ENCODE measurements at regions not wholly inside any gene's neighbourhood (a gene's known extent, or its start where the extent isn't known, plus 50 kb on each side); places are given as distances from the start of the nearest gene placed in this dataset.
A peak's percentile ranks its signal among the peaks of the same experiment; 100 is the strongest.

- no peak for DNase-seq (ENCODE audit: low read depth)
Measured at GRCh38 chr2:234306426-234307173, 190.3 kb downstream of the ARL4C start.

DNA sequence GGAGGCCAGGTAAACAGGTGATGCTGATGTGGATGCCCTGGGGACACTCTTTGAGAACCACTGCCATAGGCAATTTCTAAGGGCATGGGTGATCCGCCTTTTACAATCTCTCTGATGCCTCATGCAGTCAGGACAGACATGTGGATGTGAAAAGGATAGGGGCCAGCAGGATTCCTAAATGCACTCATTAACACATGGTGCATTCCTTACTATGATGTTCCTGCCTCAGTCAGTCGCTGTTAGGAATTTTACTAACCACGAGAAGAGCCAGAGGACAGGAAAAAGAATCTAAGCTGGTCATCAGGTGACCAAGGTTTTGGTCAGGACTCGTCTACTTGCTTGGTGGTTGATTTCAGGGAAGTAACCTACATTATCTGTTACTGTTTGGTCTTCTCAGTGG, 191.0 kb downstream of the ARL4C start:
- DNase-seq (ENCODE audit: low read depth), result peak; percentile 42

DNA sequence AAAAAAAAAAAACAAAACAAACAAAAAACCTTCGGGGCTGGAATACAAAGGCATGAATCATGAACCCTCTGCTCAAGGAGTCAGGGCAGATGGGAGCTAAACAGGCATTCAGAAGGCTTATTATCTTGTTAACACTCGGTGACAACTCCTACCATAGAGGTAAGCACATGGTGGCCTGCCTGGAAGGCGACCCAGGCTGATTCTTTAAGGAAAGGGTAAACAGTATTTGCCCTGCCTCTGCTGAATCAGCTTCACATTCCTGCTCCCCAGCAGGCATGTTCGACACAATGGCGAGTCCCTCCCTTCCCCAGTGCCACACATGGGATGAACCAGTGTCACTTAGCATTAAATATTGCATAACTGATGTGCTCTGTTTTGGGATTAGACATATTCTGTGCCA, 191.9 kb downstream of the ARL4C start:
- peak; percentile 69 for DNase-seq (ENCODE audit: low read depth)

- no peak for DNase-seq (ENCODE audit: low read depth)
Measured at GRCh38 chr2:234302664-234302991, 194.3 kb downstream of the ARL4C start.

- DNase-seq (ENCODE audit: low read depth), result no peak
Measured at GRCh38 chr2:234300932-234301823, 195.7 kb downstream of the ARL4C start.

GRCh38 chr2:234300391-234300925, 196.4 kb downstream of the ARL4C start:
- DNase-seq (ENCODE audit: low read depth), result no peak

DNA sequence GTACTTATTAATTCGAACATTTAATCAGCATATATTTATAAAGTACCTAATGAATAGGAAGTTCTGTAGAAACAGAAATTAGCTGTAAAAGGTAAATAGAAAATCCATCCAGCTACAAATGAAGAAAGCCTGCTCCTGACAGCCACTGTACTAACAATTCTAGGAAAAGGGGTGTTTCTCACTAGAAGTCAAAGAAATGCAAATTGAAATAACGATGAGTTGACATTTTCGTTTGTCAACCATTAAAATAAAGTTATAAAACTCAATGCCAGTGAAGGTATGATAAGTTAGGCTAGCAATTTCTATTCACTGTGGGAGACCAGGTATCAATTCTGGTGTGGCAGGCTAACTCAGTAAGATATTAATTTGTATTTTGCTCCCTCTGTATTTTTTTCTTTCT, 198.0 kb downstream of the ARL4C start:
- no peak for DNase-seq (ENCODE audit: low read depth)

DNA sequence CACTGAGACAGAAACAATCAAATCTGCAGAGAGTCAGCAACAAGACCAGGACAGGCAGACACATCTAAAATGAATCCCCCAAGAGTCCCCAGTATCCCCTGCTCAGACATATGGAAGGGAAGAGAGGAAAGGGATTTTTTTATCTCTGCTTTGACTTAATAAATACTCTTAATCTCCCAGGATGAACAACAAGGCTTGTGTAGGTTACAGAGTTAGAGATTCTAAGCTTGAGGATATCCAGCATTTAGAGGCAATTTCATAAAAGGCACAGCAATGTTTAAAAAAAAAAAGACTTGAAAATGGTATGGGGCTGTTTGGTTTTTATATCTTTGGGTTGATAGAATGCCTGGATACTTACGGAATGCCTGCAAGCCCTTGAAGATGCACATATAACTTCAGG, 199.9 kb downstream of the ARL4C start:
- DNase-seq (ENCODE audit: low read depth), result no peak

- peak; percentile 30 for DNase-seq (ENCODE audit: low read depth)
Measured at GRCh38 chr2:234293973-234294372, 202.9 kb downstream of the ARL4C start.

- DNase-seq (ENCODE audit: low read depth), result no peak
Measured at GRCh38 chr2:234292962-234293243, 204.0 kb downstream of the ARL4C start.

DNA sequence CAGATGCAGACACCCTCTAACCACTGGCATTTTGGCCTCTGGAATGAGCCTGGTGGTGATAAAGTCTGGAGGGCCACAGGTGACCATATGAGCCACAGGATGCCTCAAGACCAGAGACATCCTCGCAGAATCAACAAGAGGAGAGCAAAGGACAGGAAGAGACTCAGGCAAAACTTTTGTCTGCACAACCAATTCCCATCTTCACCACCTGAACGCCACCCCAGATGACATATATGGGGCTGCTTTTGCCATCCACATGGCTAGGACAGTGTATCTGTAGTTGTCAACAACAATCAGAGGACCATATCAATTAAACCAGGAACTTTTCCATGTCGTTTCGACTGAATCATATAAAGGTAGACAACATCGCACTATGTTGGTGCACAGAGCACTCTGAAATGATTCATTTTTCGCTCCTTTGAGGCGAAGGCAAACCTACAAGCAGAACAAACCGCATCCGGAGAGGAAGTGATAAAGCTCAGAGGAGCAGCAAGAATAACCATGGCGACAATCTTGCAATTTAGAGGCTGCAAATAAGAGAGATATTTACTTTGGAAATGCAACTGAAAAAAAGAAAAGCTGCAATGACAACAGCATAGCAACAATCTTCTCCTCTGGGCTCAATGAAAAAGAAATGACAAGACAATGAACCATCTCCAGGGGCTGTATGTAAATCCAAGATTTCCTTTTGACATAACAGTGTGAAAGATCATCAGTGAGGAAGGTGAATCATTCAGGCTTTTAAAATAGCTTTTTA, 204.5 kb downstream of the ARL4C start:
- DNase-seq (ENCODE audit: low read depth), result no peak

DNA sequence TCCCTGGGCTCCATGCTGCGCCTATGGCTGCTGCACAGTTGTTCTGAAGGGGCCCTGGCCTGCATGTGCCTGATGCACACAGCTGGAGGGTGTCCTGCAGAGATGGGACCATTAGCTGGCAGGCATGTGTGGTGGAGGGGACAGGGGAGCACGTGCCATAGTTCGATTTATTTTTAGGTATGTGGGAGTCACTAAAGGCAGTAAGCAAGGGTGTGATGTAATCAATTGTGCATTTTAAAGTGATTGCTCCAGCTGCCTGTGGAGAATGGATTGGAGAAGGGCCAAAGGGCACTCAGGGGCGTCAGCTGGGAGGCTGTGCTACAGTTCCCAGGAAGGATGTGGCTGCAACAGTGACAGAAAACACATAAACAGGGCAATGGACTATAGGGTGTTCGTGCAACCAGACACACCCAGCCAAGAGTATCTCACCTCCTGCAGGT, 205.1 kb downstream of the ARL4C start:
- DNase-seq (ENCODE audit: low read depth), result peak; percentile 28

- no peak for DNase-seq (ENCODE audit: low read depth)
Measured at GRCh38 chr2:234290671-234291070, 206.2 kb downstream of the ARL4C start.

- peak; percentile 87 for DNase-seq (ENCODE audit: low read depth)
Measured at GRCh38 chr2:234289834-234290590, 206.9 kb downstream of the ARL4C start.

DNA sequence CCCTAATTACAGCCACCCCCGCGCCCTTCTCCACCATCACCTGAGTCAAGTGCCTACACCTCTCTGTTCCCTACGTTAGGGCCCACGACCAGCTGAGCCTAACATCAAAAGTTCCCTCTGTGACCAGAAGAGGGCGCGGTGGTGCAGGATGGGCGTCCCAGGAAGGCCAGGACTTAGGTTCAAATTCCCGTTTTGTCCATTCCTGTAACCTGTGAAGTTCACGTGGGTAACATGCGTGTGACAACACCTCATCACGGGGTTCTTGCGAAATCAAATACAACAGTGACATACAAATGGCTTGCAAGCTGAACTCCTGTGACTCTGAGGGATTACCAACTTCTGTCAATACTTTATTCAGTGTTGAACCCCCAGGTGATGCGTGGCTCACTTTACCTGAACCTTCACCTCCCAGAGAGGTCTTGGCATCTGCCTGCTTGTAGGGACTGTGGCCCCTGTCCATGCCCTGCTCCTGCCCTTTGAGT, 207.9 kb downstream of the ARL4C start:
- DNase-seq (ENCODE audit: low read depth), result peak; percentile 44

- no peak for DNase-seq (ENCODE audit: low read depth)
Measured at GRCh38 chr2:234287650-234288049, 209.2 kb downstream of the ARL4C start.

DNA sequence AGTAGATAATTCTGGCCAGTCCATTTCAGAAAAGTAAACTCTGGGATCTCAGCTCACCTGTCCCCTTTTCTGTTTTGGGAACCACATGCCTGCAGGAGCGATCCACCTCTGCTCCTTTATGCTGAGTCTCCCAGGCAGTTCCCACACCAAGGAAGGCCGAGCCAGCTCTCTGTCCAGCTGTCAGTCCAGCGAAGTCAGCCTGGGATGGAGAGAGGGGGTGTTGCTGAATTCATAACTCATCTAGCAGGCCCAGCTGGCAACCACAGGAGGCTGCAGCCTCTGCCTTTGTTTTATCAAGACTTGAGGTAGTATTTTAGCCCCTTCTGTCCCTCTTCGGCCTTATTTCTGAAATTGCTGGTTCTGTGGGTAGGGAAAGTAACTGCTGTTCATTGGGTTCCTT, 209.9 kb downstream of the ARL4C start:
- no peak for DNase-seq (ENCODE audit: low read depth)

DNA sequence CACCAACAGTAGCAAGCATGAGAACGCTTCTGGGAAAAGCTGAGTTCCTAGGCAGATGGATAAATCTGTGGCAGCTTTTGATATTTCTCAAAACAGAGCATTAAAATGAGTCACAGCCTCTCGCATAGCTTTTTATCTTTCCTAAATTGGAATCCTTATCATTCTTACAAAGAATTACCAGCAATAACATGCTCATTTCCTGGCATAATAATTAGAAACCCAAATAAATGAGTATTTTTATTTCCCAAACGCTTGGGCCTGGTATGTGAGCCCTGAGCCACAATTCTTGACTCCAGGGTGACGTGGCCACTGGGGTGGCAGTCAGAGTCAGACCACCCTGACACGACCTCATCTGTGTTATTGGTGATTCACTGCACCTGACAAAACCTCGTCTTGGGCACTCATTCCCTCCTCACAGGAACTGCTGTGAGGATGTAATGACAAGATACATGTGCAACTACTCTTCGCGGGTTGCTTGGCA, 210.7 kb downstream of the ARL4C start:
- peak; percentile 53 for DNase-seq (ENCODE audit: low read depth)

DNA sequence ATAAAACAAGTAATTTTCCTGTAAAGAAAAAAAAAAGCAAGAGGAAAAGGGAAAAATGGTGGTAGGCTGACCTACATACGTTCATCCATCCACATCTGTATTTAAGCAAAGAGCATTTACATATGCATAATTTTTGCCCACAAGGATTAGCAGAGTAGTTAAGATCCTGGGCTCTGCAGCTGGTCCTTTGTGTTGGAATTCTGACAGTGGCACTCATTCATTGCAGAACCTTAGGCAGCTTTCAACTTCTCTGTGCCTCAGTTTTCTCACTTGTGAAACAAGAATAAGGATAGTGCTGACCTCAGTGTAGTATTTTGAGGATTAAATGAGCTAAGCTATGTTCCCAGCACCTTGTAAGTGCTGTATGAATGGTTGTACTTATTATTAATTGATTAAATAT, 211.3 kb downstream of the ARL4C start:
- no peak for DNase-seq (ENCODE audit: low read depth)

- no peak for DNase-seq (ENCODE audit: low read depth)
Measured at GRCh38 chr2:234279637-234280036, 217.2 kb downstream of the ARL4C start.

GRCh38 chr2:234278556-234279255, 218.2 kb downstream of the ARL4C start:
- no peak for DNase-seq (ENCODE audit: low read depth)
